Thoracic aorta (tissue), 2 donors: ENCODE measurements at regions not wholly inside any gene's neighbourhood (a gene's known extent, or its start where the extent isn't known, plus 50 kb on each side); places are given as distances from the start of the nearest gene placed in this dataset.

Experiments
- ATAC-seq: fragments of 150-250 bp; one replicate; pipeline ENCODE4 v1.8.0; 2017; ENCODE audit warnings: low read depth; ENCODE audit not compliant: insufficient number of reproducible peaks, low FRiP score
- DNase-seq: peaks from one replicate; pipeline ENCODE4 v3.0.0-alpha.2; 2020; ENCODE audit warnings: low spot score
- H3K27ac ChIP-seq, 2 donors: fragments of 200-600 bp; sonication (generic); 1 replicate in 1 of 2; 2 replicates in 1 of 2; pipeline ENCODE4 v1.5.1; 2016; ENCODE audit warnings: mild to moderate bottlenecking in 2 of 2, moderate library complexity in 2 of 2
- H3K27me3 ChIP-seq: fragments of 200-600 bp; sonication (generic); replicated peaks from 2 replicates; pipeline ENCODE4 v1.6.0; 2016; ENCODE audit warnings: mild to moderate bottlenecking; ENCODE audit not compliant: insufficient read depth
- H3K36me3 ChIP-seq: fragments of 200-600 bp; sonication (generic); one replicate; pipeline ENCODE4 v1.5.1; 2016
- H3K4me1 ChIP-seq, 2 donors: fragments of 200-600 bp; sonication (generic); 1 replicate in 1 of 2; 2 replicates in 1 of 2; pipeline versions ENCODE4 v1.5.1 to v1.6.0; 2016; ENCODE audit warnings: low read depth in 2 of 2, mild to moderate bottlenecking in 1 of 2; ENCODE audit not compliant: control insufficient read depth in 1 of 2
- H3K4me3 ChIP-seq: fragments of 200-600 bp; sonication (generic); 2 replicates; pipeline ENCODE4 v1.5.1; 2016; ENCODE audit warnings: mild to moderate bottlenecking
- H3K9me3 ChIP-seq: fragments of 200-600 bp; sonication (generic); 2 replicates; pipeline ENCODE4 v1.5.1; 2016
- TF ChIP-seq, protein P1 (sequence below): fragments of 200-600 bp; sonication (generic); IDR thresholded peaks from one replicate; pipeline ENCODE4 v1.5.1; 2019; ENCODE audit warnings: antibody characterized with exemption

- Histone ChIP-seq H3K4me1 (no peaks in the 10 kb centered on the region), H3K36me3 (no peaks in the 10 kb centered on the region), H3K27ac (no peak overlapping the region), H3K27me3 (no peaks in the 10 kb centered on the region), H3K9me3 (no peaks in the 10 kb centered on the region), H3K4me3 (no peak overlapping the region)
- TF ChIP-seq, protein P1, sequence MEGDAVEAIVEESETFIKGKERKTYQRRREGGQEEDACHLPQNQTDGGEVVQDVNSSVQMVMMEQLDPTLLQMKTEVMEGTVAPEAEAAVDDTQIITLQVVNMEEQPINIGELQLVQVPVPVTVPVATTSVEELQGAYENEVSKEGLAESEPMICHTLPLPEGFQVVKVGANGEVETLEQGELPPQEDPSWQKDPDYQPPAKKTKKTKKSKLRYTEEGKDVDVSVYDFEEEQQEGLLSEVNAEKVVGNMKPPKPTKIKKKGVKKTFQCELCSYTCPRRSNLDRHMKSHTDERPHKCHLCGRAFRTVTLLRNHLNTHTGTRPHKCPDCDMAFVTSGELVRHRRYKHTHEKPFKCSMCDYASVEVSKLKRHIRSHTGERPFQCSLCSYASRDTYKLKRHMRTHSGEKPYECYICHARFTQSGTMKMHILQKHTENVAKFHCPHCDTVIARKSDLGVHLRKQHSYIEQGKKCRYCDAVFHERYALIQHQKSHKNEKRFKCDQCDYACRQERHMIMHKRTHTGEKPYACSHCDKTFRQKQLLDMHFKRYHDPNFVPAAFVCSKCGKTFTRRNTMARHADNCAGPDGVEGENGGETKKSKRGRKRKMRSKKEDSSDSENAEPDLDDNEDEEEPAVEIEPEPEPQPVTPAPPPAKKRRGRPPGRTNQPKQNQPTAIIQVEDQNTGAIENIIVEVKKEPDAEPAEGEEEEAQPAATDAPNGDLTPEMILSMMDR: no peak
- no peak for DNase-seq
- ATAC-seq: no peak
Observed at GRCh38 chr9:28999057-28999456, 1425.8 kb upstream of the C9orf72 start.

DNA sequence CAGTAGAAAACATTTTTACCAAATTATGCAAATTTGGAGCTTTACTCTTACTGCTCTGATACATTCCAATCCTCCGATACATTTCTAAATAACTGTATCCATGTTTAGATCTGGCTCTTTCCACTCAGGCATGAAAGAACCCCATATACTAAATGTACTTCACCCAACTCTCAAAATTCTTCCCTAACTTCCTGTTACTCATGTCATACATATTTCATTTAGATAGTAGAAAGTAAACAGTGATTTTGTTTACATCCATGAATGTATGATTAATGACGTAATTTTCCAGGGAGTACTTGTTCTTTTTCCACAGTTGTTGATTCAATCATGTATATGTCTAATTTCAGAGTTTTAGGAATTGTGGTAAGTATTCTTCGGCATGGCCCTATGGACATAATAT, 1426.5 kb upstream of the C9orf72 start:
- H3K27ac ChIP-seq: no peak overlapping the region
- H3K9me3 ChIP-seq: no peaks in the 10 kb centered on the region
- no peaks in the 10 kb centered on the region for H3K27me3 ChIP-seq
- ATAC-seq (no peak), DNase-seq (no peak)
- TF ChIP-seq, protein P1: no peak
- no peaks in the 10 kb centered on the region for H3K36me3 ChIP-seq
- no peaks in the 10 kb centered on the region for H3K4me1 ChIP-seq
- no peak overlapping the region for H3K4me3 ChIP-seq

DNA sequence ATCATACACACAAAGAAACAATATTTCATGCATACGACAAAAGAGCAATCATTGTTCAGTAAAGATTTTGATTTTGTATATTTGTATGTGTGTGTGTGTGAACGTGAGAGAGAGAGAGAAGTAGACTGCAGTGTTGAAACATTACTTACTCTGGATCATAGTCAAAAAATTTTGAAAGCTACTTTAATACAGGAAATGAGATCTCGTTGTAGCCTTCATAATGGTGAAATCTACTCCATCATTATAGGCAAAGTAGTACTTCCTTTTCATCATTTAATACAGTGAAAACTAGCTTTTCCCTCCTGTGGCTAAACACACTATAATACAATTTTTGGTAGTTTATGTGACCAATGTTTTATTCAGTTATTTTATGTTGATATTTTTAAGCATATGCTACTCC, 1427.7 kb upstream of the C9orf72 start:
- no peak for ATAC-seq
- DNase-seq: no peak
- TF ChIP-seq, protein P1: no peak
- no peaks in the 10 kb centered on the region for H3K36me3 ChIP-seq
- no peaks in the 10 kb centered on the region for H3K27me3 ChIP-seq
- no peak overlapping the region for H3K27ac ChIP-seq
- H3K9me3 ChIP-seq: no peaks in the 10 kb centered on the region
- H3K4me1 ChIP-seq: no peaks in the 10 kb centered on the region
- no peak overlapping the region for H3K4me3 ChIP-seq

- ATAC-seq: no peak
- Histone ChIP-seq H3K4me3 (no peak overlapping the region), H3K4me1 (no peaks in the 10 kb centered on the region), H3K9me3 (no peaks in the 10 kb centered on the region), H3K27ac (no peak overlapping the region), H3K27me3 (no peaks in the 10 kb centered on the region), H3K36me3 (no peaks in the 10 kb centered on the region)
- TF ChIP-seq, protein P1: no peak
- no peak for DNase-seq
Observed at GRCh38 chr9:29004988-29005387, 1431.7 kb upstream of the C9orf72 start.

DNA sequence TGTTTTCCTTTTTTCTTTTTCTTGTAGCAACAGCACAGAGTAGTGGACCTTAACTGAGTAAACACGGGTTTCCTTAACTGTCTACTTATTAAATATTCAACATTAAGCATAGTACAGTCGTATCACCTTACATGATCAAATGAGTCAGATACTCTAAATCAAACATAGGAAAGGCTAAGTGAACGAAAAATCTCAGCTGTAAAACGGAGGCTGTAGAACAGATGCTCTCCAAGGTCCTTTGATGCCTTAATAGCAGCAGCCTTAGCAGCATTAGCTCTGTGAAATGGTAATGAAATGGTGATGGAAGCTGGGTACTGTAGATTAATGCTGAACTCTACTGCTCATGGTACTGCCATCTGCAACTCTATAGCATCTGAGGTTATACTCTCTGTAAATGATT, 1433.3 kb upstream of the C9orf72 start:
- Histone ChIP-seq H3K36me3 (no peaks in the 10 kb centered on the region), H3K27me3 (no peaks in the 10 kb centered on the region), H3K27ac (no peak overlapping the region), H3K4me3 (no peak overlapping the region), H3K9me3 (no peaks in the 10 kb centered on the region), H3K4me1 (no peaks in the 10 kb centered on the region)
- TF ChIP-seq, protein P1: no peak
- ATAC-seq: no peak
- no peak for DNase-seq
